GM12878 (cell line): ENCODE measurements at regions not wholly inside any gene's neighbourhood (a gene's known extent, or its start where the extent isn't known, plus 50 kb on each side); places are given as distances from the start of the nearest gene placed in this dataset.

Source experiments
- ATAC-seq: fragments of 200-7000 bp; cut with Tn5 transposase; 3 replicates; pipeline ENCODE4 v1.9.1; 2020; ENCODE audit warnings: mild to moderate bottlenecking, moderate library complexity
- BruUV-seq: library from RNA; stranded (reverse); fragments of 400-500 nt; replicated peaks from 2 replicates; lab custom pipeline; 2021; lab: Mats Ljungman, UMichigan
- CTCF ChIA-PET: fragments of 300-600 bp; sonication (Branson Sonifier 250); formaldehyde crosslinking; extraction: SDS; loops from one replicate; lab custom pipeline; 2021; ENCODE audit warnings: inconsistent platforms; lab: Yijun Ruan, JAX
- POLR2A ChIA-PET: fragments of 350-600 bp; formaldehyde crosslinking; extraction: SDS; loops from one replicate; lab custom pipeline; 2021; ENCODE audit warnings: inconsistent platforms; lab: Charles Lee
- RAD21 ChIA-PET: fragments of 300-600 bp; sonication (Branson Sonifier 250); formaldehyde crosslinking; loops from one replicate; lab custom pipeline; 2023; ENCODE audit warnings: antibody characterized with exemption; ENCODE audit not compliant: unreplicated experiment; lab: Charles Lee
- SMC1A ChIA-PET: fragments of 300-600 bp; sonication (Branson Sonifier 250); formaldehyde crosslinking; loops from one replicate; lab custom pipeline; 2023; ENCODE audit not compliant: unreplicated experiment, uncharacterized antibody; lab: Charles Lee
- DNase-seq: peaks from one replicate; pipeline ENCODE4 v3.0.0-alpha.2; 2011; ENCODE audit warnings: low read depth, low spot score
- FAIRE-seq: peaks from 3 replicates; lab custom pipeline; 2011; peaks lifted over from hg19 to GRCh38; lab: Jason Lieb, UNC
- H2AFZ ChIP-seq: 2 replicates; pipeline ENCODE4 v1.6.0; 2011; ENCODE audit warnings: low read depth, low read length, control low read depth; ENCODE audit not compliant: control insufficient read depth
- H3K27ac ChIP-seq: 2 replicates; pipeline ENCODE4 v1.5.1; 2011; ENCODE audit warnings: control low read depth; ENCODE audit not compliant: control insufficient read depth, insufficient read depth
- H3K27me3 ChIP-seq, 2 experiments: replicated peaks in 1 of 2; 2 replicates each; pipeline versions ENCODE4 v1.6.0 to v1.6.1; 2011; ENCODE audit warnings: low read length in 1 of 2; ENCODE audit not compliant: control insufficient read depth in 2 of 2, insufficient read depth in 2 of 2
- H3K36me3 ChIP-seq, 2 experiments: 2 replicates each; pipeline ENCODE4 v1.5.1; 2011; ENCODE audit warnings: low read length in 1 of 2; ENCODE audit not compliant: control insufficient read depth in 2 of 2, insufficient read depth in 2 of 2
- H3K4me1 ChIP-seq: 2 replicates; pipeline ENCODE4 v1.6.1; 2011; ENCODE audit warnings: mild to moderate bottlenecking, low read length, moderate library complexity, mixed read lengths; ENCODE audit not compliant: control insufficient read depth, insufficient read depth
- H3K4me2 ChIP-seq: 2 replicates; pipeline ENCODE4 v1.6.0; 2011; ENCODE audit warnings: control low read depth; ENCODE audit not compliant: control insufficient read depth, insufficient read depth
- H3K4me3 ChIP-seq: fragments of 200-600 bp; sonication (generic); 2 replicates; pipeline ENCODE4 v1.5.1; 2016
- H3K79me2 ChIP-seq: 2 replicates; pipeline ENCODE4 v1.6.0; 2011; ENCODE audit warnings: low read length; ENCODE audit not compliant: control insufficient read depth, insufficient read depth
- H3K9ac ChIP-seq: 2 replicates; pipeline ENCODE4 v1.8.0; 2011; ENCODE audit warnings: low read length, control low read depth, mixed read lengths; ENCODE audit not compliant: control insufficient read depth, insufficient read depth
- H3K9me3 ChIP-seq: replicated peaks from 3 replicates; pipeline ENCODE4 v1.5.1; 2011; ENCODE audit warnings: mild to moderate bottlenecking, low read length; ENCODE audit not compliant: control insufficient read depth, insufficient read depth
- H4K20me1 ChIP-seq: 2 replicates; pipeline ENCODE4 v1.6.0; 2011; ENCODE audit not compliant: control insufficient read depth, insufficient read depth
- BACH1 ChIP-seq: fragments of 450-650 bp; IDR thresholded peaks from 2 replicates; pipeline ENCODE4 v1.6.1; 2017; ENCODE audit warnings: mild to moderate bottlenecking, borderline replicate concordance
- CBX3 ChIP-seq: fragments of 200-600 bp; sonication (generic); IDR thresholded peaks from 2 replicates; pipeline ENCODE4 v1.6.1; 2016; ENCODE audit warnings: low read depth, borderline replicate concordance
- FOXM1 ChIP-seq: IDR thresholded peaks from 2 replicates; pipeline ENCODE4 v1.6.1; 2012; ENCODE audit warnings: low read depth, mild to moderate bottlenecking, inconsistent platforms, low read length, moderate library complexity
- GATAD2B ChIP-seq: fragments of 450-650 bp; conservative IDR thresholded peaks from 2 replicates; pipeline ENCODE4 v1.6.1; 2017; ENCODE audit warnings: low read depth, mild to moderate bottlenecking, moderate library complexity
- JUNB ChIP-seq: IDR thresholded peaks from 2 replicates; pipeline ENCODE4 v1.6.1; 2016; ENCODE audit warnings: antibody characterized with exemption, mild to moderate bottlenecking
- MYB ChIP-seq: fragments of 150-350 bp; IDR thresholded peaks from 2 replicates; pipeline ENCODE4 v1.6.1; 2014; ENCODE audit warnings: mild to moderate bottlenecking, low read depth, low read length, borderline replicate concordance
- NR2C1 ChIP-seq: fragments of 450-650 bp; IDR thresholded peaks from 2 replicates; pipeline ENCODE4 v1.6.1; 2017; ENCODE audit warnings: antibody characterized with exemption, mild to moderate bottlenecking, moderate library complexity
- TCF7 ChIP-seq: IDR thresholded peaks from 2 replicates; pipeline ENCODE4 v1.6.1; 2014; ENCODE audit warnings: antibody characterized with exemption, borderline replicate concordance
- ZBED1 ChIP-seq: IDR thresholded peaks from 2 replicates; pipeline ENCODE4 v1.6.1; 2016; ENCODE audit warnings: borderline replicate concordance
- ZNF24 ChIP-seq: fragments of 450-650 bp; IDR thresholded peaks from 2 replicates; pipeline ENCODE4 v1.6.1; 2017; ENCODE audit warnings: antibody characterized with exemption, mild to moderate bottlenecking
- ZSCAN29 ChIP-seq: fragments of 450-650 bp; IDR thresholded peaks from 2 replicates; pipeline ENCODE4 v1.6.1; 2017; ENCODE audit warnings: mild to moderate bottlenecking, moderate library complexity
- WGBS: methylation state at CpG from one replicate; pipeline ENCODE4 v1.1.6; 2016; ENCODE audit warnings: low lambda C conversion rate; ENCODE audit not compliant: insufficient replicate concordance, insufficient coverage; ENCODE audit errors: missing lambda C conversion rate; 5-methylcytosine and 5-hydroxymethylcytosine counted together
- in situ Hi-C: fragments of 300-500 bp; cut with MboI; formaldehyde crosslinking; loops from 9 replicates; pipeline ENCODE4 v1.14.3; 2018; ENCODE audit warnings: mixed read lengths
- intact Hi-C: fragments of 100-400 bp; cut with micrococcal nuclease; formaldehyde crosslinking; loops from one replicate; pipeline ENCODE4 v1.14.2; 2022; ENCODE audit not compliant: unreplicated experiment
- TF ChIP-seq, protein P1 (sequence below): fragments of 450-650 bp; IDR thresholded peaks from 2 replicates; pipeline ENCODE4 v1.6.1; 2016; ENCODE audit warnings: mild to moderate bottlenecking
- TF ChIP-seq, protein P2 (sequence below): fragments of 450-650 bp; formaldehyde crosslinking; IDR thresholded peaks from 2 replicates; pipeline ENCODE4 v1.4.0; 2022; ENCODE audit warnings: mild to moderate bottlenecking, moderate library complexity

GRCh38 chr4:120319046-120319767, 252.6 kb upstream of the MAD2L1 start:
- POLR2A ChIA-PET = no interaction called here
- FAIRE-seq = no peak
- no TSS peak for BruUV-seq
- no peaks in the 10 kb centered on the region for H3K79me2 ChIP-seq
- CTCF ChIA-PET = no interaction called here
- no peaks in the 10 kb centered on the region for H3K4me1 ChIP-seq
- in situ Hi-C loops (no loop called here), intact Hi-C loops (no loop called here)
- no peak for ATAC-seq
- H4K20me1 ChIP-seq = no peaks in the 10 kb centered on the region
- no peak for DNase-seq
- no peak overlapping the region for H3K4me3 ChIP-seq
- H3K9ac ChIP-seq = no peak overlapping the region
- RAD21 ChIA-PET = no interaction called here
- H3K27me3 ChIP-seq = no peaks in the 10 kb centered on the region
- SMC1A ChIA-PET = no interaction called here
- TF ChIP-seq ZBED1 = no peak
- TF ChIP-seq NR2C1 = no peak
- TF ChIP-seq, protein P1, sequence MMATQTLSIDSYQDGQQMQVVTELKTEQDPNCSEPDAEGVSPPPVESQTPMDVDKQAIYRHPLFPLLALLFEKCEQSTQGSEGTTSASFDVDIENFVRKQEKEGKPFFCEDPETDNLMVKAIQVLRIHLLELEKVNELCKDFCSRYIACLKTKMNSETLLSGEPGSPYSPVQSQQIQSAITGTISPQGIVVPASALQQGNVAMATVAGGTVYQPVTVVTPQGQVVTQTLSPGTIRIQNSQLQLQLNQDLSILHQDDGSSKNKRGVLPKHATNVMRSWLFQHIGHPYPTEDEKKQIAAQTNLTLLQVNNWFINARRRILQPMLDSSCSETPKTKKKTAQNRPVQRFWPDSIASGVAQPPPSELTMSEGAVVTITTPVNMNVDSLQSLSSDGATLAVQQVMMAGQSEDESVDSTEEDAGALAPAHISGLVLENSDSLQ = no peak
- 0% methylated on average over 1 of the region's 1 CpG for WGBS
- H3K27ac ChIP-seq = no peak overlapping the region
- H3K36me3 ChIP-seq = no peaks in the 10 kb centered on the region
- no peak overlapping the region for H2AFZ ChIP-seq
- no peaks in the 10 kb centered on the region for H3K9me3 ChIP-seq
- H3K4me2 ChIP-seq = no peak overlapping the region

DNA sequence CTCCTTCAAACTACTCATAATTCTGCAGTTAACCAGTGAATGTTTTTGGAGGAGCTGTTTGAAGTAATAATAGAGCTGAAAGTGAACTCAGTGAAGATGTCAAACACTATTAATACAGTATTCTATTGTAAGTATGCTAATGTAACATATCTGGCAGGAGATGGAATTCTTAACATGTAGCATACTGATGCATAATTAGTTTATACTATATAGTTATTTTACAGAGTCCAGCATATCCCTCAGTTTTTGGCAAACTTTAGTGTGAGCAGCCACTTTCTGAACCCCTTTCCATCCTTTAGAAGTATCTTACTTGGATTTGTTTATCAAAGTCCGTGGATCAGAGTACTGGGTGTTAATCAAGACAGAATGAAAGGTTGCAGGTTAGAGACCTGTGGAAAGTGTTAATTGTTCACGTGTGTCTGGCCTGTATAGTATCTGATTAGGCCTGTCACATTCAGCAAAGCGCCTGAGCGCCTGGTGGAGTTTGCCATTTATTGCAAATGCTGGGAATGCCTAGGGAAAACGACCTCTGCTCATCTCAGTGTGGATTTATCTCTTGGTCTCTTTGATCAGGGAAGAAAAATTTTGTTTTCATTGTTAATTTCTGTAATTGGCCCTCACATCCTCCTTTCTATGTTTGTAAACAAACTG, 251.7 kb upstream of the MAD2L1 start:
- in situ Hi-C loops (no loop called here), intact Hi-C loops (no loop called here)
- Histone ChIP-seq H3K9ac (no peak overlapping the region), H3K4me2 (no peak overlapping the region), H3K27ac (no peak overlapping the region), H3K9me3 (no peaks in the 10 kb centered on the region), H3K79me2 (no peaks in the 10 kb centered on the region), H3K27me3 (no peaks in the 10 kb centered on the region), H3K36me3 (no peaks in the 10 kb centered on the region), H3K4me3 (no peak overlapping the region), H3K4me1 (no peaks in the 10 kb centered on the region), H2AFZ (no peak overlapping the region), H4K20me1 (no peaks in the 10 kb centered on the region)
- DNase-seq (no peak), ATAC-seq (no peak), FAIRE-seq (no peak)
- RAD21 ChIA-PET = interaction anchor here (0.8 kb wide), 1 partner anchor 774 kb away, joined by 3 read pairs; no protein-coding TSS in a partner anchor
- POLR2A ChIA-PET = no interaction called here
- WGBS = 31% methylated on average over 5 of the region's 5 CpGs
- BruUV-seq = no TSS peak
- SMC1A ChIA-PET = no interaction called here
- CTCF ChIA-PET = no interaction called here
- TF ChIP-seq, protein P2, sequence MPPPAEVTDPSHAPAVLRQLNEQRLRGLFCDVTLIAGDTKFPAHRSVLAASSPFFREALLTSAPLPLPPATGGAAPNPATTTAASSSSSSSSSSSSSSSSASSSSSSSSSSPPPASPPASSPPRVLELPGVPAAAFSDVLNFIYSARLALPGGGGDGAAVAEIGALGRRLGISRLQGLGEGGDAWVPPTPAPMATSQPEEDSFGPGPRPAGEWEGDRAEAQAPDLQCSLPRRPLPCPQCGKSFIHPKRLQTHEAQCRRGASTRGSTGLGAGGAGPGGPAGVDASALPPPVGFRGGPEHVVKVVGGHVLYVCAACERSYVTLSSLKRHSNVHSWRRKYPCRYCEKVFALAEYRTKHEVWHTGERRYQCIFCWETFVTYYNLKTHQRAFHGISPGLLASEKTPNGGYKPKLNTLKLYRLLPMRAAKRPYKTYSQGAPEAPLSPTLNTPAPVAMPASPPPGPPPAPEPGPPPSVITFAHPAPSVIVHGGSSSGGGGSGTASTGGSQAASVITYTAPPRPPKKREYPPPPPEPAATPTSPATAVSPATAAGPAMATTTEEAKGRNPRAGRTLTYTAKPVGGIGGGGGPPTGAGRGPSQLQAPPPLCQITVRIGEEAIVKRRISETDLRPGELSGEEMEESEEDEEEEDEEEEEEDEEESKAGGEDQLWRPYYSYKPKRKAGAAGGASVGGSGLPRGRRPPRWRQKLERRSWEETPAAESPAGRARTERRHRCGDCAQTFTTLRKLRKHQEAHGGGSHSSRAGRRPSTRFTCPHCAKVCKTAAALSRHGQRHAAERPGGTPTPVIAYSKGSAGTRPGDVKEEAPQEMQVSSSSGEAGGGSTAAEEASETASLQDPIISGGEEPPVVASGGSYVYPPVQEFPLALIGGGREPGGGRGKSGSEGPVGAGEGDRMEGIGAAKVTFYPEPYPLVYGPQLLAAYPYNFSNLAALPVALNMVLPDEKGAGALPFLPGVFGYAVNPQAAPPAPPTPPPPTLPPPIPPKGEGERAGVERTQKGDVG = no peak
- TF ChIP-seq MYB (no peak), FOXM1 (no peak), TCF7 (no peak), CBX3 (no peak), JUNB (no peak), ZSCAN29 (no peak), BACH1 (no peak), GATAD2B (no peak), ZNF24 (no peak)
